Epithelial cell of esophagus (primary cell): ENCODE measurements at regions not wholly inside any gene's neighbourhood (a gene's known extent, or its start where the extent isn't known, plus 50 kb on each side); places are given as distances from the start of the nearest gene placed in this dataset.

Experiments used
- DNase-seq: peaks from one replicate; pipeline ENCODE4 v3.0.0; 2010; ENCODE audit warnings: low read depth
- H3K4me3 ChIP-seq: 2 replicates; pipeline ENCODE4 v1.5.1; 2011; ENCODE audit warnings: mild to moderate bottlenecking, low read length, control low read depth
- TF ChIP-seq, protein P1 (sequence below): IDR thresholded peaks from 2 replicates; pipeline ENCODE4 v1.5.1; 2011; ENCODE audit warnings: low read depth, mild to moderate bottlenecking, low read length, control low read depth, inconsistent platforms; ENCODE audit not compliant: insufficient read depth; ENCODE audit errors: missing control alignments

DNA sequence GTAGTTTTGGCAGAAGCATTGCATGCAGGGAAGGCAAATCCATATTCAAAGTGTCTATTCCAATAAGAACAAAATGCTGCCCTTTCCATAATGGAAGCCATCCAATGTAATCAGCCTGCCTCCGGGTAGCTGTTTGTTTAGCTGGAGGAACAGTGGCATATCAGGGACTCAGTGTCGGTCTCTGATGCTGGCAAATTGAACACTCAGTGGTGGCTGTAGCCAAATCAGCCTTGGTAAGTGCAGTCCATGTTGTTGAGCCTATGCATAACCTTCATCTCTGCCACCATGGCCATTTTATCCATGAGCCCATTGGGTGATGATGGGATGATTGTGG is 147.8 kb upstream of the MAX start:
- no peak for DNase-seq

DNA sequence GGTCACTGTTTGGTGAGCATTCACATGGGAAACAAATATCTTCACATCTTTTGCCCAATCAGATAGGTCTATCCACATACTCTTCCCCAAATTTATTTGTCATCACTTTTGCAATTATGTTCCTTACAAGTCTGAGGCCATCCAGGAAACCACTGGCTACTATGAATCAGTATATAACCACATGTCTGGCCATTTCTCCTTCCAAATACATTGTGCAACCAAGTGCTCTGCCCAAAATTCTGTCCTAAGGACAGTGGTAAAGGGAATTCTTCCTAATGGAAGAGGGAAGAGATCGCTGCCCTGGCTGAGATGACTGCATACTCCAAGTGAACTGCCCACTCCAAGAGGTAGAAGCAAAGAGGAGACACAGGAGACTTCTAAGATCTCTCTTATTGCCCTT is 148.9 kb upstream of the MAX start:
- DNase-seq = peak; percentile 93
- TF ChIP-seq, protein P1, sequence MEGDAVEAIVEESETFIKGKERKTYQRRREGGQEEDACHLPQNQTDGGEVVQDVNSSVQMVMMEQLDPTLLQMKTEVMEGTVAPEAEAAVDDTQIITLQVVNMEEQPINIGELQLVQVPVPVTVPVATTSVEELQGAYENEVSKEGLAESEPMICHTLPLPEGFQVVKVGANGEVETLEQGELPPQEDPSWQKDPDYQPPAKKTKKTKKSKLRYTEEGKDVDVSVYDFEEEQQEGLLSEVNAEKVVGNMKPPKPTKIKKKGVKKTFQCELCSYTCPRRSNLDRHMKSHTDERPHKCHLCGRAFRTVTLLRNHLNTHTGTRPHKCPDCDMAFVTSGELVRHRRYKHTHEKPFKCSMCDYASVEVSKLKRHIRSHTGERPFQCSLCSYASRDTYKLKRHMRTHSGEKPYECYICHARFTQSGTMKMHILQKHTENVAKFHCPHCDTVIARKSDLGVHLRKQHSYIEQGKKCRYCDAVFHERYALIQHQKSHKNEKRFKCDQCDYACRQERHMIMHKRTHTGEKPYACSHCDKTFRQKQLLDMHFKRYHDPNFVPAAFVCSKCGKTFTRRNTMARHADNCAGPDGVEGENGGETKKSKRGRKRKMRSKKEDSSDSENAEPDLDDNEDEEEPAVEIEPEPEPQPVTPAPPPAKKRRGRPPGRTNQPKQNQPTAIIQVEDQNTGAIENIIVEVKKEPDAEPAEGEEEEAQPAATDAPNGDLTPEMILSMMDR = no peak
- no peak overlapping the region for H3K4me3 ChIP-seq

More for the DNA sequence above, 147.8 kb upstream of the MAX start:
- no peak overlapping the region for H3K4me3 ChIP-seq
- TF ChIP-seq, protein P1 = no peak

DNA sequence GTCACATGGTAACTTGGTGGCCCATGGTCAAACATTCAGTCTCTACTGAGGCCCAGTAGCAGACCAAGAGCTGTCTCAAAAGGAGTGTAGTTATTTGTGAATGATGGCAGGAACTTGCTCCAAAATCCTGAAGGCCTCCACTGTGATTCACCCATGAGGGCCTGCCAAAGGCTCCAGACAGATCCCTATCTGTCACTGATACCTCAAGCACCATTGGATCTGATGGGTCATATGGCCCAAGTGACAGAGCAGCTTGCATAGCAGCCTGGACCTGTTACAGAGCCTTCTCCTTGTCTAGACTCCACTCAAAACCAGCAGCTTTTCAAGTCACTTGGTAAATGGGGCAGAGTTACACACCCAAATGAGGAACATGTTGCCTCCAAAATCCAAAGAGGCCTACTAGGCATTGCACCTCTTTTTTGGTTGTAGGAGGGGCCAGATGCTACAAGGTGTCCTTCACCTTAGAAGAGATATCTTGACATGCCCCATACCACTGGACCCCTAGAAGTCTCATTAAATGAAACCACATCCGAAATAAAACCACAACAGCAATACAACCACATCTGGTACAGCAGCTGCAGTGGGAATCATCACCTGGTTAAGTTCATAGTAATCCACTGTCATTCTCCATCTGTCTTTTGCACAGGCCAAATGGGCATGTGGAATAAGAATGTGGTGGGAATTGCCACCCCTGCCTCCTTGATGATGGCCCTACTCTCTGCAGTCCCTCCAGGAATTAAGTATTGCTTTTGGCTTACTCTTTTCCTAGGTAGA is 150.4 kb upstream of the MAX start:
- TF ChIP-seq, protein P1 = no peak
- H3K4me3 ChIP-seq = no peak overlapping the region
- no peak for DNase-seq

- DNase-seq = peak; percentile 96
- TF ChIP-seq, protein P1 = no peak
- no peak overlapping the region for H3K4me3 ChIP-seq
Measured at GRCh38 chr14:65255029-65255545, 152.8 kb upstream of the MAX start.

DNA sequence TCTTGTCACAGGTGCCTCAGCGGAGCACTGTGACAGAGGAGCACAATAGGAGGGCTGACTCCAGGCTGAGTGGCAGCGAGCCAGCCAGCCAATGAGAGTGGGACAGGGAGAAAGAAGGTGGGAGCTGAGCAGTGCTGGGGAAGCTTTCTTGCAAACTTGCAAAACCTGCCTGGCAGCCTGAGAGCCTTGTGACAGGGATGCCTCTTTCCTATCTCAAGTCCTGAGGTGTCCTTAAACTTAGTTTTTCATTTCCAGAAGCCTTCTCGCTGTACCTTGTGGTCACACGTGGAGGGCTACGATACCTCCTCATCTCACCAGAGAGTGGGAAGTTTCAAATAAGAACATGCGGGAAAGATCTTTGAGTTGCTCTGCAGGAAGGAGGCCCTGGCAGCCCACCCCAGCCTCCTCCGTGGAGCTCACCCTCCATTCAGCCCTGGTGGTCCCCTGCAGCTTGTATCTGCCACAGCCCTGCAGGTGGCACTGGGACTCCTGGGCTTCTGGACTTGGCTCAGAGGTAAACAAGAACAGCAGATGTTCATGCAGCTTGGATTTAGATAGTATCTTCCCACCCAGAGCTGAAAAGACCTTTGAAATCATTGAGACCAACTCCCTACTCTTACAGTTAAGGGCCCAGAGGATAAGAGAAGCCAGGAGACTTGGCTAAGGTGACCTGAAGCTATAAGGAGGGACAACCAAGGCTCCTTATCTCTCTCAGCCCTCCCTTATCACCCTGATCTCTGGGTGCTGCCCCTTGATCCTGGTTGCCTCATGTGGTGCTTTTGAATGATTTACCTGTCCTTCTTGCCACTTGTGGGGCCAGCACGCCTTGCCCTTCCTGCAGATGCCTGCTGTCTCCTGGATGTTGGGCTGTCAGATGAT is 153.5 kb upstream of the MAX start:
- TF ChIP-seq, protein P1 = no peak
- no peak overlapping the region for H3K4me3 ChIP-seq
- peak; percentile 95 for DNase-seq

GRCh38 chr14:65256714-65257113 is 154.4 kb upstream of the MAX start:
- no peak for DNase-seq
- no peak overlapping the region for H3K4me3 ChIP-seq
- TF ChIP-seq, protein P1 = no peak
